ENCODE measurements at regions not wholly inside any gene's neighbourhood (a gene's known extent, or its start where the extent isn't known, plus 50 kb on each side); places are given as distances from the start of the nearest gene placed in this dataset.

DNA sequence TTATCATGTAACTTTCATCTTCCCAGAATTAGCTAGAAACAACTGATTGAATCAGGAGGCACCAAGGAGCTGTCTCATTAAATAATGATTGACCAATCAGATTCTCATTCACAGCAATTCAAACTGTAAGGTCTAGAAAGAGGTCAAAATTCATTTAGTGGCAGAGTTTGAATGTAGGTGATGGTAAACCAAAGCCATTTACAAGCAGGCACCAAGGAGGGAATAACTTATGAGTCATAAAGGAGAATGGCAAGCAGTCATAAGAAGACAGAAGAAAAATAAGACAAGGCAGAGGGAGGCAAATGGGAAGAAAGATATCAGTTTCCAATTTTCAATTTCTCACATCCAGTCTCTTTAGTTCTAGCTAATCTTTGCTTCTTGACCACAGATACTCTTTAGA lies 52.9 kb upstream of the DEFB112 start:
- no peak for DNase-seq

DNA sequence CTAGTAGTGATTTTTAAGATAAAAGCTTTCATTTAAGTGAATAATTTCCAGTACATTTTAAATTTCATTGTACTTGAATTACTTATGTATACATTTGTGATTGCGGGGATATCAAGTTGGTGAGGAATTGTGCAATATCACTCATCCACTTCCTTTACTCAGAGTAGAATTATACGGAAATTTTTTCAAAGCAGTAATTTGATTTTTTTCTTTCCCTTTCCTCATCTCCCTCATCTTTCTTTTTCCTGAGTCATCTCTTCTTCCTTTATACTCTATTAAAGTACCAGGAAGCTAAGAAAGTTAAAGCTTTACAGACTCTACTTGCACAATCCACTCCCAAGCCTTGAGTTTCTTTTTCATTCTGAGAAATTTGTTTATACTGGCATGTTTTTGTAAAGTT lies 60.9 kb upstream of the DEFB112 start:
- DNase-seq: no peak

DNA sequence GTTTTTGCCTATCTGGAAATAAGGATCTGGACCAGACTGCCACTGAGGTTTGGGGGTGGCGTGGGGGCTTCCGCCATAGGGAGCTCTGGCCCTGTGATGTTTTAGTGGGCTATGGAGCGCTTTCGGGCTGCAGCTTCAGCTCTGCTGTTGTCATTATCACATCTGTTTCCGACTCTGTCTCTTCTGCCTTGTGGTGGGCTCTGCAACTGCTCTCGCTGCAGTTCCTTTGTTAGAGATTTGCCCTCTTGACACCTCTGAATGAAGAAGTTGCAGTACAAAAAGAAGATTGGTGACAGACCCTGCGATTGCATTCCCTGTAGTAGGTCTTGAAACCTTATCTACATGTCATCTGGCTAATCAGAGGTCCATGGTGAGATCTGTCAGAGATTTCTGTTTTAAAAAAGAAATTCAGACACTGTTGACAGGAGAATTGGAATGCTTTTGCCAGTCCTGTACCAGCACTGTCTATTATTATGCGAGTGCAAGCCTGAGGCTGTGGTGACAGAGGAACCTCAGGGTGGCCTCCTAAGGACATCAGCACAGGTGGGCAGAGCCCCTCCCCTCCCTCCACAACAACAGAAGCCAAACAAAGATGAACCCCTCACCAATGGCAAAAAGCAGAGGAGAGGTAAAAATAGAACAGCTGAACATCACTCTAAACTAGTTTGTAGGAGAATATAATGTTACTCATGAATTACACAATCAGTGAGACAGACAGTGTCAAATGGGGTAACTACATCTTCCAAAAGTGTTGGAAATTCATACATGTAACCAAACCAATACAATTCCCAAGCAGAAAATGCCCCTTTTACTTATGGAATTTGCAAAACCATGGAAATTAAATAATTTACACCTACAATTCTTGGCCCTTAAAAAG lies 63.5 kb upstream of the DEFB112 start:
- DNase-seq: no peak

DNA sequence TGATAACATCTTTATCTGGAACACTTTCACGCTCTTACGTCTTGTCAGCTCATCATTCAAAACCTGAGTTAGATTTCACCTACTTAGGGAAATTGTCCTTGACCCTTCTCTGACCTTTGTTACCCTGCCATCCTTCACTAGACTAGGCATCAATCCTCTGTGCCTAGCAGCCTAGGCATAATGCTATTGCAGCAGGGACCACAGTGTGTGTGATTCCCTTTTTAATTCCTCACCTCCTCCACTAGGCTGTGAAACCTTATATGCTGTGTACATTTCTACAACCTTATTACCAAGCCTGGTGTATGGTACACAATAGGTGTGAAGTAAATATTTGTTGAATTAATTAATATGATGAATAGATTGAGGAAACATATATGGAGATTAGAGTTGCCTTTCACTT lies 66.7 kb upstream of the DEFB112 start:
- DNase-seq: no peak

DNA sequence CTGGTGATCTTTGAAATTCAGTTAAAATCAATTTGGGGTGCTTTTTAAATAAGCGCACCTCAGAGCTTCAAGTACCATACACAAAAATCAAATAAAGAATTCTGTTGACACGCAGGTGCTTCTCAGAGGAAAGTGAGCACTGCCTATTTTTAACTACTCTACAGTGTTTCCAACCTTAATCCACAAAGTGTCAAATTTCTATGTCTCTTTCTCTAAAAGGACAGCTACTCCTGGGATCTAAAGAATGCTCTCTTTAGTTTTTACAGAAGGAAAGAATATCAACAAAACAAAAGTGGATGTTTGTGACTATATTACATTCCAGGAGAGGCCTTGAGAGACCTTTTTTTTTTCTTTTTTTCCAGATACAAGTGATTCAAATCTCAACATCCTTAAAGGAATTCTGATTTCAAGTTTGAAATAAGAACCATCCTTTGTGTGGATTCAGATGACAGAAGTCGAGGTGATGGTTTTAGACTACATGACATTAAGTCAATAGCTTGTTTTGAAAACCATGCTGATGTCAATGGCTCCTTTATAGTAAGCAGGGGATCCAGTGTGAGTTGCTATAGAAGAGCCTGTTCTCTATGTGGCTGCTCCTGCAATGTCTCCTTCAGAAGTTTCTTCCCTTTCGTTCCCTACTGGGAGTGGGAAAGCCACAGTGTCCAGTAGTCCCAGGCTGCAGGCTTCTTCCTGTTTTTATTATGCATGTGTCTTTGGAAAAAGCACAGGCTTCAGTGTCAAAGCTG lies 67.2 kb upstream of the DEFB112 start:
- no peak for DNase-seq

DNA sequence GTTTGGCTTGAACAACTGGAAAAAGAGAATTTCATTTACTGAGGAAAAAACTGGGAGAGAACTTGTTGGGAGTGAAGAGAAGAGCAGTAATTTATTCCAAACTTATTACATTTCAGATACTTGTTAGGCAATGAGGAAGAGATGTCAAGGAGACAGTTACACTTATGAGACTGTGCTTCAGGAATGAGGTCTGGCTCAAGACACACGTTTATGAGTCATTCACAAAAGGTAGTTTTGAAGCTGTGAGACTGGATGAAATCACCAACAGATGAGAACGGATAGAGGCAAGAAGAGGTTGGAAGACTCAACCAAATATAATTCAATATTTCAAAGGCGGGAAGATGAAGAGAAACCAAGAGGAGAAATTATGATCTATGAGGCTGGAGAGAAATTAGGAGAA lies 70.6 kb upstream of the DEFB112 start:
- DNase-seq: no peak

DNA sequence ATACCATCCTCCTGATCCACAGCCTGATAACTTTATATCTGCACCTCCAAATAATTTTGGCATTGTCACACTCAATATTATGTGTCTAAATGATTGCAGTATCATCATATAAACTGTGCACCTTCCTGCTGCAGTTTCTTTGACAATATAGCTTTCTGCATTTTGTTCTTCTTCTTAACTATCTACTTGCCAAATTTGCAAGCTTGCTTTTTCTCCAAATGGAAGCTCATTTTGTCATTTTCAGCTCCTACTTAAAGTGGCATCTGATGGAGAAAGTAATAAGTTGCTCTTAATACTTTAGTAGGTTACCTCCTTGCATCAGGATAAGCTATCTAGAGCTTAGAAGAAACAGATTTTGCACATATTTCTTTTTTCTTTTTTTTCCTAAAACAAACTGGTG lies 74.0 kb upstream of the DEFB112 start:
- DNase-seq: no peak

DNA sequence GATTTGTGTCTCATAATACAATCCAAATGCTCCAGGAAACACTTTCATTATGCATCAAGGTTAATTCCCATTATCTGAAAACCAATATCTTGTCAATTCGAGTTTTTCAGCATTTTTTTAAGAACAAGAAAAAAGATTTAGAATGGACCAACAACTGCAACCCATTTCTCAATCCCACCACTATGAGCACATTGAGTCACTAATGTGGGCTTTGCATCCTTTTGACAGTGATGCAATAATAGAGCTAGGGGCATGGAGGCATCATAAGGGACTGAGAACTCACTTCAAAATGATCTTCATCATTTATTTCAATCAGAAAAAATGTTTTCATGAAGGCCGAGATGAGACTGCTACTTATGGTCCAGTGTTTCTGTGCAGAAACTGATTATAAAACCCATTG lies 74.8 kb upstream of the DEFB112 start:
- no peak for DNase-seq

DNA sequence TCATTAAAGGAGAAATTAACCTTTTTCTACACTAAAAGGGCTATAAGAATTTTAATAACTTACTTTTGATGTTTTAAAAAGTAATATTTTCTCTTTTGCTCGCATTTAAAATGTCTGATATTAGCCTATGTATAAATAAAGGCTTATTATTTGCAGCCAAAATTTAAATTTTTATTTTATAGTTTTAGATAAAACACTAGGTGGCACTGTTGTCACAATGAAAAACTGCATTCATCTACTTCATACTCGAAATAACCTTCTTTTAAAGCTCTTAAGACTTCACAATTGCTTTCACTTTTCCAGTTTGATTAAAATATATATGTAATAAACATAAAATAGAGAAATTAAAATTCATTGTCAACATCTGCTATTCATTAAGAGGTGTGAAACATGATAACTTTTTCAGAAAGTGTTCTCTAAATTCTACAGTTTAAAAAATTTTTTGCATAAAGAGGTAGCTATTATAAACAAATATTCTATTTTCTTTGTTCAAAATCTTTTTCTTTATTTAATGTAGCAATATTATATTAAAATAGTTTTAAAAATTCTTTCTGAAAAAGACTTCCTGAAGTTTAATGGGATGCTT lies 78.8 kb upstream of the DEFB112 start:
- DNase-seq: no peak

DNA sequence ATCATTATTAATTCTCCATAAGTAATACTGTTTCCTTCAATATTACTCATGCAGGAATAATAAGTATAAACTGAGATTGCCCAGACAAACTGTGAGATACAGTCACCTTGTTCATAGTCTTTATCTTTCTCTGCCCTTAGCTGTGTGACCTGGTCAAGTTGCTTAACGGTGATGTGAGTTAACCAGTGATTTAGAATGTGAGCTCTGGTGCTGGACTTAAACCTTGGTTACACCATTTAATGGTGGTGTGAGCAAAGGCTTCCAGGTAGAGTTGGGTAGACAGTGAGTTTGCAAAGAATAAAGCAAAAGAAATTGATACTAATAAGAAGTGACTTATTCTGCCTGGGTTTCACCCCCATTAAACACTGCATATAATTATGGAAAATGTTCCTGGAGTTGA lies 86.2 kb upstream of the DEFB112 start:
- no peak for DNase-seq

DNA sequence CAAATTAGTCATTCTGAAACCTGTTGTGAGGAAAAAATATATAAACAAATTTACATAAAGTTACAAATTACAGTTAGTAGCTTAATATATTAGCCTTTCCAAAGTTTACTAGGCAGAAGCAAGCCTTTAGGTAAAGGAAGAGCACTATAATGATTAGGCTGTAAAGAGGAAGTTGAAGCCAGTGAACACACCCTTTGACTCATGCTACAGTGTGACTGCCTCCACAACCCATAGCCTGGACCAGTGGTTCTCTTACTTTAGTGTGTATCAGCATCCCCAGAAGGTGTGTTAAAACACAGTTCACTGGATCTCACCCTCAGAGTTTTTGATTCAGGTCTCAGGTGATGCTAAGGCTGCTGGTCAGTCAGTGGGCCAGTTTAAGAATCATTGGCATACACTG lies 91.4 kb upstream of the DEFB112 start:
- DNase-seq: no peak

DNA sequence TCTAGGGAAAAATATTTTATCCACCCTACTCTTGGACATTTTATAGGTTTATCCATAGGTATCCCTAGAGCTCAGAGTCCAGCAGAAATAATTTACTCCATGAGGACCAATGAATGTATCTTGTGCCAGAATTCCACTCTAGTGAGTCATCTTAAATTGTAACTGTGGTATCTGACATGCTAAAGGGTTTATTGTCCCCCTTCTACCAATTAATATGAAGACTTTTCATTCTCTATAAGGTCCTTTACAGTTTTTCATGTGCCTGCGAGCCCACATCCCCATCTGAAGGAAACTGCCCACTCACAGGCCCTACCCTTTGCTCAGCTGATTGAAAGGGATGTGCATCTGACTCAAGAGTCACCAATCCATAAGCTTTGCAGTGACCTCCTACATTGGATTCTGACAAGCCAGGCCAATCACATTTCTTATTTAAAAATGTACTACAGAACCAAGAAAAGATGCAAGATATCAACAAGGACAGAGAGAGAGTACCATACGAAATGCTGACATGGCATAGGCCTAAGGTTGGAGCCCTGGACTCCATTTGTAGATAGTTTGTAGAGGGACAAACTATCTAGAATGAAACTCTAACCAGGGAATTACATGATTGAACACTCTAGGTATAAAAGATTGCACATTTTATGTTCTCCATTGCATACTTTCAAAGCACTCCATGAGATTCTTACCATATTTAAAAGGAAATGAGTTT lies 93.4 kb upstream of the DEFB112 start:
- DNase-seq: no peak

DNA sequence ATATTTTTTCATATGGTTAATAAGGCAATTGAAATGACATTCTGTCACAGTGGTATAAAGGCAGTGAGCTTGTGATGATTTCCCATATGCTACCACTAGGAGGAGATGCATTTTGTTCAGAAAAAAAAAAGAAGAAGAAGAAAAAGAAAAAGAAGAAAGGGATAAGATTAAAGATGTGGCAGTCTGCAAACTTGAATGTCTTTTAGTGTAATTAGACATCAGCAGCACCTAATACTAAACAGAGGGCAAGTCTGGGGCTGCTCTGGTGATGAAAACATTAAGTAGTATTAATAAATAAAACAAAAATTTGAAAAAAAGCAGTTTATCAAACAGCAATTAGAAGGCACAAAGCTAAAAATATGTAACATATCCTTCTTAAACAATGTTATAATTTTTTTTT lies 95.4 kb upstream of the DEFB112 start:
- DNase-seq: no peak

DNA sequence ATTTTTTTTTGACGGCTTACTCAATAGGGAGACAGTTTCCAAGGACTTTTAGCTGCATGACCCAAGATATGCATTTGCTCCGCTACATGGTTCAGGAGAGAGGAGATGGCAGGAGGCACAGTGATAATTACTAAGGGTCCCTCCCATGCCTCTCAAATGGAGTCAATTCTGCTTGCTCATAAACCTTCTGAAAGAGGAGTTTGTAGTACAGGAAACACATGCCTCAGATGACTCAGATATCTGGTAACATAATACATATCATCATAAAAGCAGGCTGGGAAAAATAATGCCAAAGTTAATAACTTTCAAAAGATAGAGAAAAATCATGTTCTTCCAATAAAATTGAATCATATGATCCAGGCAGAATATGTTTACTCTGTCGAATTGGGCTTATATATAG lies 97.6 kb upstream of the DEFB112 start:
- DNase-seq: no peak

DNA sequence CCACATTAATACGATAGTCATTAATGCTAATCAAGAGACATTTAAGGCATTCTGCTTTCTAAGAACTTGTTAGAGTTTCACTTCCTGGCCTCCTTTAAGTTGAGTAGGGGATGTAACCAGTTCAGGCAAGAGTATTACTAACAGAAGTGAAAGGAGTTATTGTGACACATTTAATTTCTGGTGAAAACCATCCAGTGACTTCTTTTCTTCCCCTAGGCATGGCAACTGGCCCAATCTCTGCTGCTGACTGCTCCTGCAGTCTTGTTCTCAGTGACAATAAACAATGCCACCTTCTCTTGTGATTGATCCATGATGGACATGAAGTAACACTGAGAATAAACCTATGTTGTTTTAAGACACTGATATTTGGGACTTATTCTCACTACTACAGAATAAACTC lies 130.9 kb upstream of the DEFB112 start:
- DNase-seq: no peak

DNA sequence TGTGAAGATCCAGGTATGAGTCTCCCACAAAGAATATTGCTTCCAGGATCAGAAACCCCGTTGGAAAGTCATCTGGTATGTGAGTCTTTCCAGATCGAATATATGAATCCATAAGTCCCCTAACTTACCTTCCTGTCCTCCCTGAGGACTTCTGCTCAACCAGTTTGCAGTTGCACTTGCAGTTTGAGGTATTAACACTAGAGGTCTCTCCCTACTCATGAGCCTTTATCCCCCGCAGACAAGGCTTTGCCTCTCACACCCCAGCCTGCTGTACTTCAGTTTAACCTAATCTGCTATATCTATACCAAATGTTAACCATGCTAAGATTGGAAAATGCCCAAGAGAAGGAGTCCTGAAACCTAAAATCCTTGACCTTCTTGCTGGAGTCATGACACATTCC lies 135.3 kb upstream of the DEFB112 start:
- peak; percentile 27 for DNase-seq

DNA sequence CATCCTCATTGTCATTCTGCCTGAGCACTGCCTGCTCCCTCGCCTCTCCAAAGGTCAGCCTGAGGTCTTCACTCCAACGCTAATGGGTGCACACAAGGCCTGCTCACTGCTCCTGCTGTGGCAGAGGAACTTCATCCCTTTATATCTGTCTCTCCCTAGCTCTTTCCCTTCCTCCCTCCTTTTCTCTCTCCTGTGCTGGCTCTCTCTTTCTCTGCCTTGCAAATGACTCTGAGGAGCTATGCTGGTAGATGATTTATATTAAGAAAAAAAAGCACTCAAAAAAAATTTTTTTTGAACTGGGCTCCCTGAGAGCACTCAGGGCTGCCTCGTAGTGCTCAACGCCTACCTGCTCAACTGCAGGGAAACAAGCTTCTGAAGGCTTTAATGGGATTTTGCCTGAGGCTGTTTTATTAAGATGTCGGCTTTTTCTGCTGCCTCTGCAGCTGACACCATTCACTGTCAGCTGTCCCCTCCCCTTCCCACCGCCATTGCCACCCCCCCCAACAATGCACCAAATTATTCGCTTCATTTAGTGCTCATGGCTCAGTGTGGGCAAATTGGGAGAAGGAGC lies 137.7 kb upstream of the DEFB112 start:
- no peak for DNase-seq

DNA sequence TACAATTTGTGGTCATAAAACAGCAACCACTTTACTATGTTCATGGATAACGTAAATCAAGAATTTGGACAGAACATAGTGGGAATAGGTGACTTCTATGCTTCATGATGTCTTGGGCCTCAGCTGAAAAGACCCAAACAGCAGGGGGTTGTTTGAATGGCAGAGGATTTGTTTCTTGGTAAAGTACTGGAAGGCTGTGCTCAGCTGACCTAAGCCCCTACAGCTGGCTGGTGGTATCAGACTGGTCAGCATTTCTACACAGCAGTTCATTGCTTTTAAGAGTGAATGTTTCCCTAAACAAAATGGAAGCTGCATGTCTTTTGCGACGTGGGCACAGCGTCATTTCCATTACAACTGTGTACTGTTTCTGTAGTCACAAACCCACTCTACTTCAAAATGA lies 148.5 kb upstream of the DEFB112 start:
- DNase-seq: no peak

DNA sequence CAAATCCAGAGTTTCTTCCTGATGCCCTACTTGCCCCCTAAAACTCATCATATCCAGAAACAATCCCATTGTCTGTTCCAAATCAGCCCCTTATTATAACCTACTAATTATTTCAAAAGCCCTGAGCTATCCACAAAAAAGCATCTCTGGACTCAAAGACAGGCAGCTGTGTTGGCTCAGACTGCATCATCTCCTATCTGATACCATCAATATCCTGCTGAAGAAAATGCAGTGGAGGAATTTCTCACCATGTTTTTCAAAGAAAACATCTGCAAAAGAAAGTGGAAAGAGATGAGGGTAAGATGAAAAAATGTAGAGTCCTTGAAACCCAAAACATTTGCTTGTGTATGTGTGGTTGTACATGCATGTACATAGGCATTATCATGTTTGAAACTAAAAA lies 153.0 kb upstream of the DEFB112 start:
- DNase-seq: no peak

DNA sequence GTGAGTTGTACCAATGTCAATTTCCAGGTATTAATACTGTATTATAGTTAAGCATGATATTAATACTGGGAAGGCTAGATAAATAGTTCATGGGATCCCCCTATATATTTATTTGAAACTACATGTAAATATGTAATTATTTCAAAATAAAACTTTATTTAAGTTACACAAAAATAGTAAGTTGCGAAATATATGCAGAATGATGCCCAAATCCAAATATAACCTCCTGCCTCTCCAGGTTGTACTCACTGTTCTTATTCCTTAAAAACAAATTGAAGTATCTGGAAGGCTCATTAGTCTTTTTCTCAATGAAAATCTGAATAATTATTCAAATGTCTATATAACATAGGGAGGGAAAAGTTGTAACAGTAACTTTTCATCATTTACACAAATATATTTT lies 161.9 kb upstream of the DEFB112 start:
- no peak for DNase-seq

DNA sequence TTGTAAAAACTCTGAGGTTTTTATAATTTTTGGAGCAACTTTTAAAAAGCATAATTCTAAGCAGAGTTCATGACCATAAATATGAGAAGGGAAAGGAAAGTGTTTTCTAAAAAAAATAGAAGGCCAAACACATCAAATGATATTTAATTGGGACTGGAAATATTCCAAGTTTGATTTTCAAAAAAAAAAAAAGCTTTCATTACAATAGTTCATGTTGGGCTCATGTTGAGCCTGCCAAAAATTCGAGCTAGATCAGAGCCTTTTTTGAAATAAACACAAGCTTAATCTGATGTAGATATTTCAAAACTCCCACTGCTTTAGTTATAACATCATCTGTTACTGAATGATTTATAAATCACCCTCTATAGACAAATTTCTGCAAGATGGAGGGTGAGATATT lies 163.4 kb upstream of the DEFB112 start:
- DNase-seq: no peak

DNA sequence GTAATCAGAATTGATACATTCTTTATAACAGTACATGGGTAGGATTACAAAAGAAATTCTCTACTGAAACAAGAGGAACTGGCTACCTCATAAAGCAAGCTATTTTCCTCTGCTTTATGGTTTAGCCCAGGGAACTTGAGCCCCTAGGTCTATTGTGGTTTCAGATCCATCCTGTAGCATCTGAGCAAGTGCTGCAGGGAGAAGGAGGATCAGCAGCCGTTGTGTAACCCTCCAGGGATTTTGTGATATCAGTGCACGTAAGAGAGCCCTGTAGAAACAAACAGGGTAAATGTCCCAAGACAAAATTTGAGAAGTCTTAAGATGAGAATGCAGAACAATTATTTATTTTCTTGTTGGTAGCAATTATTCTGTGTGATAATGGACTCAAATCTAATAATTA lies 165.2 kb upstream of the DEFB112 start:
- no peak for DNase-seq

DNA sequence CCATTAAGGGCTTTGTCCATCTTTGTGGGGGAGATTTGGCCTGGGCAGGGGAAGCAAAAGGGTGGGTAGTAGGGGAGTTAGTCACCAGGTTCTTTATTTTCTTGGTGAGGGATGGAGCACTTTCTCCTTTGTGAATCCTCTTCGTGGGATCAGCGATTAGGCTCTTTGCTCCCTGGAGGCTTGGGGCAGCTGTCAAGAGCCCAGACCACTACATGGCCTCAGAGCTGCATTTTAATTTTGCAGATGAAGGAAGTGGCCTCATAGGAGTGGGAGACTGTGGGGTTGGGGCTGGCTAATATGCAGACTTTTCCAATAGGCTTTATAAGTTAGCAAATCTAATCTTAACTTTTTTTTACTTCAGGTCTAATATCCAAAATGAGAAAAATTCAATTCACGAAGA lies 168.1 kb upstream of the DEFB112 start:
- no peak for DNase-seq

Data from SHP77 treated with DMSO at 0.1 percent for 48 hours (cell line).